ENCODE measurements at regions not wholly inside any gene's neighbourhood (a gene's known extent, or its start where the extent isn't known, plus 50 kb on each side); places are given as distances from the start of the nearest gene placed in this dataset.
"Not testable (repeated sequence)": the region's sequence is repeated elsewhere in the genome, so short reads cannot be mapped to it uniquely, and the experiment has no call there.

- Mint-ChIP-seq H3K4me1 (no peaks in the 10 kb centered on the region), H3K36me3 (peaks cover 4 to 15% of the 10 kb centered on the region in 2 donors), H3K9me3 (peaks cover 11 to 36% (median 20%) of the 10 kb centered on the region in 7 donors), H3K27ac (no peak overlapping the region), H3K4me3 (no peak overlapping the region), H3K27me3 (peaks cover 19 to 46% (median 39%) of the 10 kb centered on the region in 3 donors)
- DNase-seq (no peak), ATAC-seq (ENCODE audit: low read depth in 2 of 2) (no peak)
Observed at GRCh38 chr7:104264285-104264684, 56.5 kb upstream of the ORC5 start.

- Mint-ChIP-seq H3K27me3 (peaks cover 20 to 30% (median 21%) of the 10 kb centered on the region in 3 donors), H3K4me3 (no peak overlapping the region), H3K4me1 (no peaks in the 10 kb centered on the region), H3K27ac (no peak overlapping the region), H3K36me3 (peaks cover under 1 to 15% of the 10 kb centered on the region in 2 donors), H3K9me3 (peaks cover 4 to 27% (median 16%) of the 10 kb centered on the region in 7 donors)
- DNase-seq (no peak), ATAC-seq (ENCODE audit: low read depth in 2 of 2) (no peak)
Observed at GRCh38 chr7:104267701-104268368, 60.0 kb upstream of the ORC5 start.

- Mint-ChIP-seq H3K4me3 (no peak overlapping the region), H3K9me3 (peaks cover 10 to 23% (median 12%) of the 10 kb centered on the region in 7 donors), H3K36me3 (peaks cover 0 to 17% of the 10 kb centered on the region in 2 donors), H3K4me1 (no peaks in the 10 kb centered on the region), H3K27me3 (peaks cover 25 to 37% (median 30%) of the 10 kb centered on the region in 3 donors), H3K27ac (no peak overlapping the region)
- ATAC-seq (ENCODE audit: low read depth in 2 of 2): no peak
- no peak for DNase-seq
Observed at GRCh38 chr7:104271948-104272347, 56.5 kb upstream of the LHFPL3 start.

GRCh38 chr7:104272767-104273384 is 55.5 kb upstream of the LHFPL3 start:
- Mint-ChIP-seq H3K36me3 (peaks cover 0 to 17% of the 10 kb centered on the region in 2 donors), H3K4me1 (no peaks in the 10 kb centered on the region), H3K9me3 (peaks cover 10 to 27% (median 13%) of the 10 kb centered on the region in 7 donors), H3K27me3 (peaks cover 21 to 37% (median 33%) of the 10 kb centered on the region in 3 donors), H3K4me3 (no peak overlapping the region), H3K27ac (no peak overlapping the region)
- ATAC-seq (ENCODE audit: low read depth in 2 of 2) (no peak), DNase-seq (no peak)

- Mint-ChIP-seq H3K4me1 (no peaks in the 10 kb centered on the region), H3K27ac (no peak overlapping the region), H3K36me3 (peaks cover 0 to 17% of the 10 kb centered on the region in 2 donors), H3K9me3 (peaks cover 13 to 34% (median 19%) of the 10 kb centered on the region in 7 donors), H3K4me3 (no peak overlapping the region), H3K27me3 (peaks cover 9 to 20% (median 17%) of the 10 kb centered on the region in 3 donors)
- ATAC-seq (ENCODE audit: low read depth in 2 of 2): no peak
- DNase-seq: no peak
Observed at GRCh38 chr7:104275900-104276299, 52.5 kb upstream of the LHFPL3 start.

- Mint-ChIP-seq H3K4me3 (peak overlapping the region in 1 of 8 donors; percentile 20), H3K9me3 (peaks cover 13 to 35% (median 19%) of the 10 kb centered on the region in 7 donors), H3K36me3 (peaks cover 0 to 17% of the 10 kb centered on the region in 2 donors), H3K27me3 (peaks cover 9 to 20% (median 17%) of the 10 kb centered on the region in 3 donors)
- not testable (repeated sequence) for H3K4me1 Mint-ChIP-seq; H3K27ac Mint-ChIP-seq; ATAC-seq (ENCODE audit: low read depth in 2 of 2); DNase-seq
Observed at GRCh38 chr7:104276730-104277129, 51.7 kb upstream of the LHFPL3 start.
